Stimulated activated CD8-positive, alpha-beta memory T cell treated with anti-CD3 and anti-CD28 coated beads, Interleukin-2, amount 100 ng/mL, for 1 hour (primary cell): ENCODE measurements at regions not wholly inside any gene's neighbourhood (a gene's known extent, or its start where the extent isn't known, plus 50 kb on each side); places are given as distances from the start of the nearest gene placed in this dataset.

ENCODE experiments used
- DNase-seq, 2 donors: peaks; one replicate each; pipeline ENCODE4 v3.0.0-alpha.2; 2020; ENCODE audit warnings: low read depth in 2 of 2

GRCh38 chr3:124276539-124277143 lies 284.7 kb upstream of the ROPN1 start:
- DNase-seq, result no peak

GRCh38 chr3:124277144-124277890 lies 285.4 kb upstream of the ROPN1 start:
- no peak for DNase-seq

GRCh38 chr3:124281453-124282316 lies 289.8 kb upstream of the ROPN1 start:
- no peak for DNase-seq

GRCh38 chr3:124282751-124283651 lies 291.1 kb upstream of the ROPN1 start:
- DNase-seq, result no peak

GRCh38 chr3:124283652-124284023 lies 291.7 kb upstream of the ROPN1 start:
- DNase-seq, result no peak

- DNase-seq, result no peak
Observed at GRCh38 chr3:124288996-124289395, 297.1 kb upstream of the ROPN1 start.

GRCh38 chr3:124291008-124291407 lies 299.1 kb upstream of the ROPN1 start:
- DNase-seq, result no peak

- DNase-seq, result no peak
Observed at GRCh38 chr3:124292329-124292728, 300.4 kb upstream of the ROPN1 start.

GRCh38 chr3:124293584-124293983 lies 301.7 kb upstream of the ROPN1 start:
- DNase-seq, result no peak

GRCh38 chr3:124295362-124295761 lies 303.4 kb upstream of the ROPN1 start:
- no peak for DNase-seq

GRCh38 chr3:124296406-124296805 lies 304.5 kb upstream of the ROPN1 start:
- DNase-seq, result no peak

- no peak for DNase-seq
Observed at GRCh38 chr3:124297062-124297980, 305.4 kb upstream of the ROPN1 start.

GRCh38 chr3:124298301-124298700 lies 306.4 kb upstream of the ROPN1 start:
- DNase-seq, result no peak

GRCh38 chr3:124298951-124299350 lies 307.0 kb upstream of the ROPN1 start:
- no peak for DNase-seq

GRCh38 chr3:124299831-124300230 lies 307.9 kb upstream of the ROPN1 start:
- DNase-seq, result no peak

- no peak for DNase-seq
Observed at GRCh38 chr3:124300416-124300815, 308.5 kb upstream of the ROPN1 start.

- no peak for DNase-seq
Observed at GRCh38 chr3:124303305-124303910, 311.5 kb upstream of the ROPN1 start.

- no peak for DNase-seq
Observed at GRCh38 chr3:124306665-124307064, 314.7 kb upstream of the ROPN1 start.

GRCh38 chr3:124313621-124314020 lies 321.7 kb upstream of the ROPN1 start:
- no peak for DNase-seq
